ENCODE measurements at regions not wholly inside any gene's neighbourhood (a gene's known extent, or its start where the extent isn't known, plus 50 kb on each side); places are given as distances from the start of the nearest gene placed in this dataset.

GRCh38 chr12:9326085-9326484, 117.9 kb upstream of the PZP start:
- H3F3A ChIP-seq (ENCODE audit: insufficient read depth, low read length), result no peaks in the 10 kb centered on the region
- no peak overlapping the region for H3K4me2 ChIP-seq (ENCODE audit: low read length)
- no peaks in the 10 kb centered on the region for H3K27me3 ChIP-seq (ENCODE audit: insufficient read depth, low read length)
- no peaks in the 10 kb centered on the region for H3K4me1 ChIP-seq (ENCODE audit: insufficient read depth, low read length, severe bottlenecking)
- no peak overlapping the region for H3K9ac ChIP-seq (ENCODE audit: low read length)
- no peaks in the 10 kb centered on the region for H3K9me2 ChIP-seq (ENCODE audit: low read depth, low read length)
- no peak overlapping the region for H2AFZ ChIP-seq (ENCODE audit: low read length)
- no peaks in the 10 kb centered on the region for H3K9me3 ChIP-seq (ENCODE audit: low read length)
- no peak overlapping the region for H3K4me3 ChIP-seq (ENCODE audit: low read depth, low read length, poor library complexity, severe bottlenecking)
- no peak for TF ChIP-seq EZH2 (IDR thresholded peaks at IDR 0.05; ENCODE audit: borderline replicate concordance, low read length)
- TF ChIP-seq CTCF (IDR thresholded peaks at IDR 0.05; ENCODE audit: low read length), result no peak
- H3K36me3 ChIP-seq (ENCODE audit: insufficient read depth, low read length), result no peaks in the 10 kb centered on the region
- no peaks in the 10 kb centered on the region for H4K20me1 ChIP-seq (ENCODE audit: insufficient read depth, low read length)
- no peaks in the 10 kb centered on the region for H3K79me2 ChIP-seq (ENCODE audit: insufficient read depth, low read length)
- no peak overlapping the region for H3K27ac ChIP-seq (ENCODE audit: low read depth, low read length, poor library complexity, severe bottlenecking)

GRCh38 chr12:9325471-9325870, 117.3 kb upstream of the PZP start:
- Histone ChIP-seq H3K9ac (ENCODE audit: low read length) (no peak overlapping the region), H3K9me2 (ENCODE audit: low read depth, low read length) (no peaks in the 10 kb centered on the region), H4K20me1 (ENCODE audit: insufficient read depth, low read length) (no peaks in the 10 kb centered on the region), H3K27me3 (ENCODE audit: insufficient read depth, low read length) (no peaks in the 10 kb centered on the region), H3K27ac (ENCODE audit: low read depth, low read length, poor library complexity, severe bottlenecking) (no peak overlapping the region), H3K4me2 (ENCODE audit: low read length) (no peak overlapping the region), H3K36me3 (ENCODE audit: insufficient read depth, low read length) (no peaks in the 10 kb centered on the region), H3F3A (ENCODE audit: insufficient read depth, low read length) (no peaks in the 10 kb centered on the region), H2AFZ (ENCODE audit: low read length) (no peak overlapping the region), H3K4me1 (ENCODE audit: insufficient read depth, low read length, severe bottlenecking) (no peaks in the 10 kb centered on the region), H3K4me3 (ENCODE audit: low read depth, low read length, poor library complexity, severe bottlenecking) (no peak overlapping the region), H3K9me3 (ENCODE audit: low read length) (no peaks in the 10 kb centered on the region), H3K79me2 (ENCODE audit: insufficient read depth, low read length) (no peaks in the 10 kb centered on the region)
- TF ChIP-seq CTCF (IDR thresholded peaks at IDR 0.05; ENCODE audit: low read length) (no peak), EZH2 (IDR thresholded peaks at IDR 0.05; ENCODE audit: borderline replicate concordance, low read length) (no peak)

- H3K36me3 ChIP-seq (ENCODE audit: insufficient read depth, low read length), result no peaks in the 10 kb centered on the region
- H3K9ac ChIP-seq (ENCODE audit: low read length), result no peak overlapping the region
- no peaks in the 10 kb centered on the region for H4K20me1 ChIP-seq (ENCODE audit: insufficient read depth, low read length)
- no peaks in the 10 kb centered on the region for H3F3A ChIP-seq (ENCODE audit: insufficient read depth, low read length)
- no peaks in the 10 kb centered on the region for H3K9me3 ChIP-seq (ENCODE audit: low read length)
- H2AFZ ChIP-seq (ENCODE audit: low read length), result no peak overlapping the region
- H3K27ac ChIP-seq (ENCODE audit: low read depth, low read length, poor library complexity, severe bottlenecking), result no peak overlapping the region
- no peak overlapping the region for H3K4me3 ChIP-seq (ENCODE audit: low read depth, low read length, poor library complexity, severe bottlenecking)
- H3K27me3 ChIP-seq (ENCODE audit: insufficient read depth, low read length), result no peaks in the 10 kb centered on the region
- no peak overlapping the region for H3K4me2 ChIP-seq (ENCODE audit: low read length)
- H3K9me2 ChIP-seq (ENCODE audit: low read depth, low read length), result no peaks in the 10 kb centered on the region
- H3K4me1 ChIP-seq (ENCODE audit: insufficient read depth, low read length, severe bottlenecking), result peaks cover 3% of the 10 kb centered on the region
- no peak for TF ChIP-seq EZH2 (IDR thresholded peaks at IDR 0.05; ENCODE audit: borderline replicate concordance, low read length)
- no peak for TF ChIP-seq CTCF (IDR thresholded peaks at IDR 0.05; ENCODE audit: low read length)
- H3K79me2 ChIP-seq (ENCODE audit: insufficient read depth, low read length), result no peaks in the 10 kb centered on the region
Measured at GRCh38 chr12:9324782-9325181, 116.6 kb upstream of the PZP start.
